GM20000 (cell line): ENCODE measurements at regions not wholly inside any gene's neighbourhood (a gene's known extent, or its start where the extent isn't known, plus 50 kb on each side); places are given as distances from the start of the nearest gene placed in this dataset.

Experiments
- DNase-seq: peaks from one replicate; pipeline ENCODE4 v3.0.0; 2012; ENCODE audit warnings: low spot score
- CTCF ChIP-seq: IDR thresholded peaks from 2 replicates; pipeline ENCODE4 v1.5.1; 2012; ENCODE audit warnings: mild to moderate bottlenecking, control low read depth; ENCODE audit errors: extremely low read depth, missing control alignments

GRCh38 chr13:105165449-105166125, 1369.9 kb downstream of the EFNB2 start:
- TF ChIP-seq CTCF, result no peak
- peak; percentile 1 for DNase-seq

GRCh38 chr13:105159841-105160240, 1375.6 kb downstream of the EFNB2 start:
- no peak for TF ChIP-seq CTCF
- DNase-seq, result no peak

- no peak for TF ChIP-seq CTCF
- DNase-seq, result no peak
Observed at GRCh38 chr13:105153611-105154010, 1381.9 kb downstream of the EFNB2 start.

GRCh38 chr13:105151639-105152038, 1383.8 kb downstream of the EFNB2 start:
- no peak for DNase-seq
- no peak for TF ChIP-seq CTCF

DNA sequence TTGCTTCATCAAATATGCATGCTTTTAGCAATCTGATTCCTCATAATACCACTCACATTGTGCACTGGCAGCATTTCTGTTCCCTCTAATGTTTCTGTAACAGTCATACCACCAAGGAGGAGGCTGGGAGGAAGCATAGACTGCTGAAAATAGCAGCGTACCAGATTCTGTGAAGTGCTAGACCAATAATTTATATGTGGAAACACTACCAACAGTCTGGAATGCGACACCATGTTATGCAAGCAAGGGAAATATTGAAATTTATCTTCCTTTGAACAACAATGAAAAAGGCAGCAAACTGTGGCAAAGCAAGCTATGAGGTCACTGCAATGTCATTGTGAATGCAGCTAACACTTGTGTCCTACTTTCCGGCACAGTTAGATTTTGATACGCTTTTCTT, 1388.0 kb downstream of the EFNB2 start:
- no peak for TF ChIP-seq CTCF
- no peak for DNase-seq

GRCh38 chr13:105144936-105145335, 1390.5 kb downstream of the EFNB2 start:
- no peak for TF ChIP-seq CTCF
- DNase-seq, result no peak

- no peak for DNase-seq
- no peak for TF ChIP-seq CTCF
Observed at GRCh38 chr13:105144020-105144419, 1391.4 kb downstream of the EFNB2 start.
